Left renal pelvis (tissue), 4 donors: ENCODE measurements at regions not wholly inside any gene's neighbourhood (a gene's known extent, or its start where the extent isn't known, plus 50 kb on each side); places are given as distances from the start of the nearest gene placed in this dataset.

Experiments
- DNase-seq, 4 donors: peaks; one replicate each; pipeline ENCODE4 v3.0.0-alpha.2; 2013; ENCODE audit warnings: low read depth in 4 of 4, low spot score in 3 of 4

DNA sequence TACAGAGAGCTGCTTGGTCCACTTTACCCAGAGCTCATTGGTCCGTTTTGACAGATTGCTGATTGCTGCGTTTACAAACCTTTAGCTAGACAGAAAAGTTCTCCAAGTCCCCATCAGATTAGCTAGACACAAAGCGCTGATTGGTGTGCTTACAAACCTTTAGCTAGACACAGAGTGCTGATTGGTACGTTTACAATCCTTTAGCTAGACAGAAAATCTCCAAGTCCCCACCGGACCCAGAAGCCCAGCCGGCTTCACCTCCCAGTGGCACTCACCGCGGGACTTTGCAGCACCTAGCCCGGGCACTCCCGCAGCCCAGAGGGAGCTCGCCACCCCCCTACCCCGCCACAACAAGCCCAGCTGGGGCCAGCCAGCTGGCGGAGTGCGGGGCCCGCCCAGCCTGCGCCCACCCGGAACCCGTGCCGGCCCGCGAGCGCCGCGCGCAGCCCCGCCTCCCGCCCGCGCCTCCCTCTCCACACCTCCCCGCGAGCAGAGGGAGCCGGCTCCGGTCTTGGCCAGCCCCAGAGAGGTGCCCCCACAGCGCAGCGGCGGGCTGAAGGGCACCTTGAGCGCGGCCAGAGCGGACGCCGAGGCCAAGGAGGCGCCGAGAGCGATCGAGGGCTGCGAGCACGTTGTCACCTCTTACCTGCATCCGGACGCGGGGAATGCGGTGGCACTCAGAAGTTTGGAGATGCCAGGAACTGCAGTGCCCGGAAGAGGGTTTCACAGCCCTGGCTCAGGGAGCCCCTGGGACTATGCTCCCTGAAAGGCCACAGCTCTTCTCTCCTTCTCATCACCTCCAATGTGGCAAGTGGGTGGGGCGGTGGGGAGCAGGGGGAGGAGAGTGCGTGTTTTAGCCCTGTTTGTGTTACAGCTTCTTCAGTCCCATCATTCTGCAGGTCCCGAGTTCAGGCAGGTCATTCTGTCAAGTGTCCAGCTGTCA is 1504.5 kb downstream of the CDH11 start:
- DNase-seq, result peak in 2 of 4 donors; percentile 6

DNA sequence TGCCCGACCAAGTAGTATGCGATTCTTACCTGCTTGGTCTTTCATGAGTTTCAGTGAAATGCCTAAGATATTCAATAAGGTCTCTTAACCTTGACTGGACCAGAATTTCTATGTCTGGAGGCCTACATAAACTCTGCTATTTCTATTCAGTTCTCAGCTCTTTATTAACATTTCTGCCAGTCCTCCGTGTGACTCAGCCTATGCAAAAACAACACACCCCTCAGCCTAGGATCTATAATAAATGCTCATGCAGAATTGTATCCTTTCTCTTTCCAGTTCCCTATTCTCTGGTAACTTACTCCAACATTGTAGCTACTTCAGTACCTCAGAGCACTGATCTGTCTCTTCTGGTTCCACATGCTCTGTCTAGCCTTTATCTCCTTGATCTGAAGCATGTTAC is 1507.4 kb downstream of the CDH11 start:
- DNase-seq, result no peak

DNA sequence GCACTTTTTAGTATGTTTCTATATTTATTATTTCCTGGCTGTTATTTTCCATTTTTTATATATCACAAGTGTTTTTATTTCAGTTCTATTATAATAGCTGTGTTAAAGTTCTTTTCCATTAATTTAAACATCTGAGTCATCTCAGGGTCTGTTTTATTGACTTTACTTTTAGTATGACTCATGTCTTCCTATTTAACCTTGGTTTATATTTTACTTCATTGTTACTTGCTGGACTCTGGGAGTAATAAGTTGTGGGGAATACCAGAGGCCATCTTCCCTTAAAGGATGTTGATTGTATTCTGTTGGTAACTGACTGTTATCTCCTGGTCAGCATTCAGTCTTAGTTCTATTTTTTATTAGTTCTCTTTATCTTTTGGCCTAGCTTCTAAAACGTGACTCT is 1508.2 kb downstream of the CDH11 start:
- no peak for DNase-seq

DNA sequence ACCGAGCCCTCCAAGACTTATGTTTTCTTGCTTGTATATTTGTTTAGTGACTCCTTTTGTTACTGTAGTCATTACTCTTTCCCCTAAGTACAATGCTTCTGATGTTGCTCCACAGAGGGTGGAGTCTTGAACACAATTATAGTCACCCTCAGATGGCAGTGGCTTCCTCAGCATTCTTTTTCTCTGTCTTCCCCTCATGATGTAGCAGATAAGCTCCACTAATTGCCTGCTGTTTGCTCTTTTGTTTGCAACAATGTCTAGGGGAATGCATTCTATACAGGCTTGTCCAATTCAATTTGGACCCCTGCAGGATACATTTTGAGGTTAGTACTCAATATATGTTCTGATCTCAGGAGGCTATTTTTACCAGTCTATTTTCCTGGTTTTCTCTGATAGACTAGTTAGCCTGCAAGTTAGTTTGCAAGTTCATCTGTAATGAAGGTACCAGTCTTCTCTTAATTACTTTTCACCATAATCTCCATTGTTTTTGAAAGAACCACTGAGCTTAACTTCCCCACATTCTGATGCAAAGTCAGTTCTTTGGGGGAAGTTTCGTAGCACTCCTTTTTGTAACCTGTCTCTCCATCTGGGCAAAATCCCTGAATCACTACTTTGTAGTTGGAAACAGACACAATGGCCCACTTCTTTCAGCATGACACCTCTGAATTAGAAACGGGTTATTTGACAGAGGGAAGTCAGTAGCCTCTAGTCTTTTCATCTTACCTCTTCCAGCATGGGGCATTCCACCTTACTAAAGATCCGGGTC is 1509.2 kb downstream of the CDH11 start:
- no peak for DNase-seq

DNA sequence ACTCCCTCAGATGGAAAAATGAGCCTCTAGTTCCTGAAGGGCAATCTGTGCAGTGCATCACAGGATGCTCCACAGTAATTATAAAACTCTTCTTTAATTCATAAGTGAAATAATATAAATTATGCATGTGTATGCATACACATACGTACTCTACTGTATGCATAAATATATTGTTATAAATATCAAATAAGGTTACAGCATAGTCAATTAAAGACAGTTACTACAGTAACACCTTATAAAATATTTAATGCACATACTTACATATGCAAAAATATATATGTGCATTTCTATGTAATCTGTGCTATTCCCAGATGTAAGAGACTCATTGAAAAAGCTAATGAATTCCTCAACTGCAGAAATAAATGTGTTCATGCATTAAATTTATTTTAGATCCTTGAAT is 1515.1 kb downstream of the CDH11 start:
- DNase-seq, result no peak

DNA sequence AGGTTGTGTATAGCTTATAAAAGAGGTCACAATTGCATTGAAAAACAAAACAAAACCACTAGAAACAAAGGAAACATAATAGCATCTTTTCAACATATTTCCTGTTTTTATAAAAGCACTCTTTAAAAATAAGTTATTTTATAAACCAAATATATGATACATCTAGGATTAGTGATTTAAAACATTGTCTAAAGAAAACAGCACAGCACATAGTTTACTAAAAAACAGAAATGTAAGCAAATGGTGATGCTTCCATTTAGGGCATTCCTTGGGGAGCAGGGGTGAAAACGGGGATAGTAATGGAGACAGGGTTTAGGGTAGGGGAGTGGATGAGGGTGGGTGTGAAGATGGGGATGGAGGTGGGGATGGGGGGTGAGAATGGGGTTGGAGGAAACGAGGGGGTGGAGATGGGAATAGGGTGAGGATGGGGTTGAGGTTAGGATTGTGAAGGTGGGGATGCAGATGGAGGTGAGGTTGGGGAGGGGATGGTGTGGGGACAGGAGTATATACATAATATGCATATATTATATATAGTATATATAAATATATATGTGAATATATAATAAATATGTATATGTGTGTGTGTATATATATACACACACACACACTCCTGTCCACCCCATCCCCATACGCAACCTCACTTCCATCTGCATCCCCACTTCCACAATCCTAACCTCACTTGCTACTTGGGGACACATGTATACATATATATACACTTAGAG is 1519.5 kb downstream of the CDH11 start:
- no peak for DNase-seq

DNA sequence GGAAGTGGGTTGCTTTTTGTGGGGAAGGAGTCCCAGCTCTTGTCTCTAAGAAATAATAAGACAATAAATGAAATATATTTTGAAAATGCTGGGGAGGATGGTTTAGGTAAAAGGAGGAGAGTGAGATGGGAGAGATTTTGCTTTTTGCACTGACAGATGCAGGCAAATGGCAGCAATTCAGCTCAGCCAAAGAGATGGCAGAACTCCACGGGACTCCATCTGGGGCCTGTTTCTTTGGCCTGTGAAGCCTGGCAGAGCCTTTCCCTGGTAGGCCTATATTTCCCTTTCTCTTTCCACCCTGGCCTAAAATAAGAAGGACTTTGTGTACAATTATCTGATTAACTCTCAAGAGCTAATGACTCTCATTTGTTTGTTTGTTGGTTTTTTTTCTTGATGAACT is 1525.1 kb downstream of the CDH11 start:
- no peak for DNase-seq

DNA sequence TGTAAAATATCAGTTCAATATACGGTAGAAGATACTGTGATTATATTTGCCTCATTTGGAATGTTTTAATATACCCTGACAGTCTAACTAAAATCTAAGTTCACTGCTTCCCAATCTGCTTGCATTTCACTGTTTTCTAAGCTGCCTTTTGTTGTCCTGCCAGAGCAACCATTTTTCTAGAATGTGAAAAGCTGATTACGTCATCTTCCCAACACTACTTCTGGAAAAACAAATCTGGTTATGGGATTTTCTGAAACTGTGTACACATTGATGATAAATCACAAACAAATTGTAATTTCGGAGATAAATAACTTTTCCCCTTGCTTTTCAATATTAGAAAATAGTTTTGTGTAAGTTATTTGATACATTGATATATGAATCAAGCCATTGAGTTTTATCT is 1529.0 kb downstream of the CDH11 start:
- no peak for DNase-seq

DNA sequence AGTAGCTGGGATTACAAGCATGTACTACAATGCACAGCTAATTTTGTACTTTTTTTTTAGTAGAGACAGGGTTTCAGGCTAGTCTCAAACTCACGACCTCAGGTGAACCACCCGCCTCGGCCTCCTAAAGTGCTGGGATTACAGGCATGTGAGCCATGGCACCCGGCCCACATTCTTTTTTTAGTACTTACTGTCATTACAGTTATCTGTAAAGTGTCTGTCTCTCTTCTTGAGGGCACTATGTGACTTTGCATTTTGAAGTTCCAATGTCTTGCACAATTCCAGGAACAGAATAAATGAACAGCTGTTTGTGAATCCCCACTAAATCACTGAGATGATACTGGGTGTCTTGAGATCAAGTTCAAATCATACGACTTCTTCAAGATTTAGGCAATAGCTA is 1540.3 kb downstream of the CDH11 start:
- DNase-seq, result no peak

DNA sequence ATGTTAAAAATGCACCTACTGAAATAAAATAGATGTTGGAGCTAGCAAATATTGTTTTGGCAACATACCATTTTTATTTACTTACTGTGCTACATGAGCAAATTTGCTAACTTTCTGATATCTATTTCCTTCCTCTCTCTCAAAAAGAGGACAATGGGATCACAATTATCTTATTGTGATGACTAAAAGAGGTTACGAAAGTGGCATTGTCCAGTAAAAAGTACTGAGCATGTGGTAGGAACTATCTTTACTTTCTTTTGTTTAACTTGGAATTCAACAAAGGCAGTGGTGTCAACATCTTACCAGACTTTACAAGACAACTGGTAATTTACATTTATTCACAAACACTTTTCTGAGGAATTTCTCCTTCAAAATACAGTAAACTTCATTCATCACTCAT is 1542.6 kb upstream of the CDH8 start:
- no peak for DNase-seq

DNA sequence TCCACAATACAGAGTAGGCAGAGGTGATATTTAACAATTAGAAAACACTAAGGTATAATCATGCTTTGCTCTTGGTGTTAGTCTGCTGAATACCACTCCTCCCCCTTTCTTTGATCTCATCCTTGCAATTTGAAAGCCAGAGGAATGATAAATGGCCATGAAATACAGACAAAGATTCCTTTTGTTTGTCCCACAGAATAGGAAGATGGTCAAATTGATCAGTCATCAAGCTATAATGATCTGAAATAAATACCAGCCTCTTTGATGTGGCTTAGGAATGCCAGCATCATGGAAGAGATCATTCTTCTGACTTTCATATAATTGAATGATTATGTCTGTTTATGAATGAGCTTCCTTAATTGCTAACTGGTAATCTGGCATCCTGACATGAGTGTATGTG is 1541.7 kb upstream of the CDH8 start:
- no peak for DNase-seq

DNA sequence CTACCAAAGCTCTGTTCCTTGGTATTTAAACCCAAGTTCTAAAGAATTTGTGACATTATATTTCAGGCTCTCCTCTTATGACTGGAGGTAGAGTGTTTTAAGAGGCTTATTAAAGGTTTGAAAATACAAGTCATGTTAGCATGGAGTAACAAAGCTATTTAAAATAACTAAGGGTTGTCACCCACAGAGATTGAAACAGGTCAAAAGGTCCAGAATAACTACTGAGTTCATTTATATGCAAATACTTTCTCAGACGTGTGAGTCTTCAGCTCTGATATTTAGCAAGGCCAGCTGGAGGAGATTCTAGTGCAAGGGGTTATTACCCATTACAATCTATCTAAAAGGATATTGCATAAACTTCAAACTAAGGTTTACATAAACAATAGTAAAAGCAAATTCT is 1538.8 kb upstream of the CDH8 start:
- no peak for DNase-seq

DNA sequence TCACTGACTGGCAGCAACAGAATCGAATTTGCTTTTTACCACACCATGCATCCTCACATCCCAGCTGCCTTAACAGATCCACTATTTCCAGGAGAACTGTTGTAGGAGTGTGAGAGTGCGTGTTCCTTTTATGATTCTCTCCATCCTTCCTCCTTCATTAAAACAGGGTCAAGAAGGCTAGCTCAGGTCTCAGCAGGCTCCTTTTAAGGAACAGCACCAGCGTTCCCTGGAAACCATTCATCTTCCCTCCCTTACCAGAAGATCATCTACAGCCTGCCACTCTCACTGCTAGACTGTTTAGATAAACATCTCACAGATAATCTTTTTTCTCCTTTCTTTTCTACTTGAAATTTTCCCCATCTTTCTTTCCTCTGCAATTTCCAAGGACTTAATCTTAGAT is 1531.9 kb upstream of the CDH8 start:
- DNase-seq, result no peak

DNA sequence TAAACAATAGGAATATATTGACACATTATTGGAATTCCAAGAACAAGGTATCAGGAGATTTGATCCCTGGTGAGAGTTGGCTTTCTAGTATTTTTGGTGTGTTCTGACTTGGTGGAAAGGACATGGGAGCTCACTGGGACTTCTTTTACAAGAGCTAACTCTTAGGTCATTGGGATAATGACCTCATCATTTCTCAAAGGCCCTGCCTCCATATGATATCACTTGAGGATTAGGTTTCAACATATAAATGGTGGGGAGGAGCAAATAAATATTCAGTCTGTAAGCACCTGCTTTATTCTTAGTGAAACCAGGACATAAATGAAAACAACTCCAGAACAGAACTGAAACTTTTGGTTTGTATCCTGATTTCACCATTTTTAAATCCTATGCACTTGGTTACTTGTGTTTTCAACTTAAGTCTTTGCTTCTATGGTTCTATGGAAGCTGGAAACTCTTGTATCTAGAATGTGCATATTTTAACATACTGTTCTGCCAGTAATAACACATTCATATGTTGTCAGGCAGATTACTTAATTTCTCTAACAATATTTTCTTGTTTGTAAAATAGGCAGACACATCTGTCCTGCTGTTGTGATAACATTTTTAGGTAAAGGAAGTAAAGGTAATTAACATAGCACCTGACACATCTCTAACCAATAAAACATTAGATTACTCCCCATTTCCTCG is 1527.7 kb upstream of the CDH8 start:
- DNase-seq, result no peak

DNA sequence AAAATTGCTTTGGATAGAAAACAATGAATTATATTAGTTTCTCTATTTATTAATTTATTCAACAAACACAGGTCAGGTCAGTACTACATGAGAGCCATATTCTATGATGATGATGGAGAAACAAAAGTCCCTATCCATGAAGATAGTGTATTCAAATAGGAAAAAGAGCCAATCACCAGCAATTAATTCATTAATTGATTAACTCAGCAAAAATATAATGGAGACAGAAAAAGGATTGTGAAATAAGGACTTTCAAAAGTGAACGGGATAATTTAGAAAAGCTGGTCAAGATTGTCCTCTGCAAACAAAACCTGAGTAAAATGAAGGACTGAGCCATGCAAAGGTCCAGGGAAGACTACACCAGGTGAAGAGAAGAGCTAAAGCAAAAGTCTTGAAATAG is 1517.7 kb upstream of the CDH8 start:
- DNase-seq, result no peak

DNA sequence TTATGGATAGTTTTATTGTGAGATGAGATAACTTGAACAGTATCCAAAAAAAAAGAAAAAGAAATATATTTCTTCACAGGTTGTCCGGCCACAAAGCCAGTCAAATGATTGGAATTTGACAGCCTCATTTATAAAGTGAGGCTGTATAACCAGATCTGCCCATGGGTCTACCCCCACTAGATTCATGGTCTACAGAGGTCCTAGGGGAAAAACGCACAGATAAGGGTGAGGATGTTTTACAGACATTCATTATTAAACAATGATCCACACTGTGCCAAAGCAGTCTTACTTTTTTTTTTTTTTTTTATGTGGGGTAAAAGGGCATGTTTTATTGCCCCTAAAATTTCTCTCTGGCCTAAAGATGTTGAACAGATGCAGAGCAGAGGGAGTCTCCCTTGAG is 1503.0 kb upstream of the CDH8 start:
- no peak for DNase-seq

DNA sequence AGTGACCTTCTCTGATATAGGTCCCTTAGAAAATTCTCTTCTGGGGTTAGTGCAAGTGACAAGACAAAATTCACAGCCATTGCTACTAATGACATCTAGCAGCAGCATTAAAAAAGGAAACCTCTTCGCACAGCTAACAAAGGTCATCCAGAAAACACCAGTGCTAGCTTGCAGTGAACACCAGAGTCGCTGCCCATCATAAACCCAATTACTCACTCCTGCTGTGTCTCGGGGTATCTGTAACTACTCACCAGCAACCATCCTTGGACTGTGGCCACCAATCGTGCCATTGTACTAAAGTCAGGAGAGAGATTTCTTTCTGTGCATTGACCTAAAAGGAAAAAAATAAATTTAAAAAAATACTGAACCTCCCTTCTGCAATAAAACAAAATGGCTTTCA is 1494.7 kb upstream of the CDH8 start:
- DNase-seq, result no peak

DNA sequence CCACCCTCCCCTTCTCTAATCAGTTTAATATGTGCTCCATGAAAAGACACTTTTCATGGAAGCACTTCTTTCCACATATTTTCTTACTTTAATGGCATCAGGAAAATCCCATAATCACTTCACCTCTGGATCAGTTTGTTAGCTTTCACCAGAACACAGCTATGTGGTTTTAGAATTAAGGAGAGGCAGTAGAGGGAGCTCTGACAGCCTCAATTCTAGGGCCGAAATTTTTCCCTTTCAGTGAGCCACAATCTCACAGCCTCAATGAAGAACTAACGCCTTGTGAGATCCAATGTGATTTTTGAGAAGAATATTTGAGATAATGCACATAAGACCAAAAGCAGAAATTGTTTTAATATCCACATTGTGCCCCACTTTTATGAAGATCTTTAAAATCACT is 1494.0 kb upstream of the CDH8 start:
- DNase-seq, result no peak

DNA sequence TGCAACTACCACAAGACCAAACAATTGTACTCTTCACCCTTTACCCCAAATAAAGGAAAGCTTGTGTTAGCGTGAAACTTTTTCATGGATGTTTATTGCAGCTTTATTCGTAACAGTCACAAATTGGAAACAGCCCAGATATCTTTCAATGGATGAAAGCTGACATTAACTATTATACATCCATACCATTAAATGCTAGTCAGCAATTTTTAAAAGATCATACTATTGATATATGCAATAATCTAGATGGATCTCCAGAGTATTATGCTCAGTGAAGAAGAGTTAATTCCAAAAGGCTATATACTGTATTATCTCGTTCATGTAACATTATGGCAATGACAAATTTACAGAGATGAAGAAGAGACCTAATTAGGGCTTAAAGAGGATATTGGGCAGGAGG is 1491.2 kb upstream of the CDH8 start:
- no peak for DNase-seq

DNA sequence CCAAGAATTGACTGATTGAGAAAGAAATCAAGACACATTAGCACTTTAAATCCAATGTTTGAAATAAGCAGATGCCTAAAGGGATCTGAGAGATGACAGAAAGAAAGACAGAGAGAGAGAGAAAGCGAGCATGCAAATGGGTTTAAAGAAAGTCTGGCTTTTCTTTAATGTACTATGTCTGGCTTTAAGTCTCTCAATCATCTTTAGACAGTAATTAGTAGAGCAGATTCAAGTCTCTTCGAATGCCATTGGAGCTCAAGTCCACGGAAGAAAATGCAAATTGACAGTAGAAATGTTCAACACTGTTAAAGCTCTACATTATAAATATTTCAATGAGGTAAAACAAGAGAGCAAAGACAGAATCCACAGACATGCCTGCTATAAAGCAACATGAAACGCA is 1480.2 kb upstream of the CDH8 start:
- no peak for DNase-seq

DNA sequence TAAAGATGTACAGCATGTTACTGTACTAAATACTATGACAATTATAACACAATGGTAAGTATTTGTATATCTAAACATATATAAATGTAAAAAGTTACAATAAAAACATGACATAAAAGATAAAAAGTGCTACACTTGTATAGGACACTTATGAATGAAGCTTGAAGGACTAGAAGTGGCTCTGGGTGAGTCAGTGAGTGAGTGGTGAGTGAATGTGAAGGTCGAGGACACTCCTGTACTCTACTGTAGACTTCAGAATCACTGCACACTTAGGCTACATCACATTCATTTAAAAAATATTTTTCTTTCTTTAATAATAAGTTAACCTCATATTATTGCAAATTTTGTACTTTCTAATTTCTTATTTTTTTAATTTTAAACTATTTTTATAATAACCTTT is 1476.7 kb upstream of the CDH8 start:
- no peak for DNase-seq
